Activated naive CD4-positive, alpha-beta T cell treated with anti-CD3 and anti-CD28 coated beads, Interleukin-2, amount 10 ng/mL, durations not matched to agents 7 days and 5 days (primary cell): ENCODE measurements at regions not wholly inside any gene's neighbourhood (a gene's known extent, or its start where the extent isn't known, plus 50 kb on each side); places are given as distances from the start of the nearest gene placed in this dataset.

Source experiments
- CTCF ChIA-PET: fragments of 350-600 bp; sonication (Branson Sonifier 250); formaldehyde crosslinking; loops from one replicate; lab custom pipeline; 2021; ENCODE audit warnings: antibody characterized with exemption; lab: Charles Lee
- DNase-seq: peaks from one replicate; pipeline ENCODE4 v3.0.0-alpha.2; 2020
- H3K27ac Mint-ChIP-seq: one replicate; pipeline ENCODE4 v1.8.0; 2021; ENCODE audit warnings: mild to moderate bottlenecking, moderate library complexity, mixed read lengths
- H3K27me3 Mint-ChIP-seq: one replicate; pipeline ENCODE4 v1.8.0; 2021; ENCODE audit warnings: mild to moderate bottlenecking, mixed read lengths
- H3K36me3 Mint-ChIP-seq: one replicate; pipeline ENCODE4 v1.8.0; 2021; ENCODE audit warnings: mixed read lengths
- H3K4me1 Mint-ChIP-seq: one replicate; pipeline ENCODE4 v1.8.0; 2021; ENCODE audit warnings: mixed read lengths
- H3K4me3 Mint-ChIP-seq: one replicate; pipeline ENCODE4 v1.8.0; 2021; ENCODE audit warnings: mild to moderate bottlenecking, moderate library complexity, mixed read lengths
- H3K9me3 Mint-ChIP-seq: one replicate; pipeline ENCODE4 v1.8.0; 2021; ENCODE audit warnings: mixed read lengths

GRCh38 chr2:187274146-187274545 lies 173.9 kb downstream of the CALCRL start:
- Mint-ChIP-seq H3K4me3 (no peak overlapping the region), H3K9me3 (no peaks in the 10 kb centered on the region), H3K36me3 (no peaks in the 10 kb centered on the region), H3K27ac (no peak overlapping the region), H3K27me3 (no peaks in the 10 kb centered on the region), H3K4me1 (no peaks in the 10 kb centered on the region)
- DNase-seq = no peak
- CTCF ChIA-PET = no interaction called here

DNA sequence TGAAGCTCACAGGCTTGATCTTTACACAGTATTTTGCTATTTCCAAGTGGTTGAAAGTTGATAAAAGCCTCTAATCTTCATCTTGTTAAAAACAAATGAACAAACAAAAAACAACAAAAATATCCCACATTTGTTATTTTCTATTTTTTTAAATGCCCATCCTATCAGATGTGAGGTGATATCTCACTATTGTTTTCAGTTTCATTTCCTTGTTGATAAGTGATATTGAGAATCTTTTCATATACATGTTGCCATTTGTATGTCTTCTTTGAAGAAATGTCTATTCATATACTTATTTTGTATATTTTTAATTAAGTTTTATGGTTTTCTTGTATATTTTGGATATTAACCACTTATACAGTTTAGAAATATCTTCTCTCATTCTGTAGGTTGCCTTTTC lies 175.8 kb downstream of the CALCRL start:
- DNase-seq = no peak
- H3K4me1 Mint-ChIP-seq = no peaks in the 10 kb centered on the region
- no peak overlapping the region for H3K4me3 Mint-ChIP-seq
- H3K36me3 Mint-ChIP-seq = no peaks in the 10 kb centered on the region
- CTCF ChIA-PET = no interaction called here
- no peak overlapping the region for H3K27ac Mint-ChIP-seq
- no peaks in the 10 kb centered on the region for H3K9me3 Mint-ChIP-seq
- H3K27me3 Mint-ChIP-seq = no peaks in the 10 kb centered on the region

GRCh38 chr2:187271825-187272224 lies 176.2 kb downstream of the CALCRL start:
- H3K4me3 Mint-ChIP-seq = no peak overlapping the region
- H3K27ac Mint-ChIP-seq = no peak overlapping the region
- no peaks in the 10 kb centered on the region for H3K27me3 Mint-ChIP-seq
- no peaks in the 10 kb centered on the region for H3K9me3 Mint-ChIP-seq
- H3K4me1 Mint-ChIP-seq = no peaks in the 10 kb centered on the region
- no peak for DNase-seq
- no peaks in the 10 kb centered on the region for H3K36me3 Mint-ChIP-seq
- CTCF ChIA-PET = no interaction called here

- H3K27ac Mint-ChIP-seq = no peak overlapping the region
- H3K27me3 Mint-ChIP-seq = no peaks in the 10 kb centered on the region
- H3K36me3 Mint-ChIP-seq = no peaks in the 10 kb centered on the region
- H3K9me3 Mint-ChIP-seq = peaks cover 2% of the 10 kb centered on the region
- CTCF ChIA-PET = no interaction called here
- no peaks in the 10 kb centered on the region for H3K4me1 Mint-ChIP-seq
- H3K4me3 Mint-ChIP-seq = no peak overlapping the region
- no peak for DNase-seq
These were observed 181.4 kb downstream of the CALCRL start for GRCh38 chr2:187266645-187267044.

- no peaks in the 10 kb centered on the region for H3K36me3 Mint-ChIP-seq
These were observed 181.9 kb downstream of the CALCRL start for GRCh38 chr2:187266147-187266546.

DNA sequence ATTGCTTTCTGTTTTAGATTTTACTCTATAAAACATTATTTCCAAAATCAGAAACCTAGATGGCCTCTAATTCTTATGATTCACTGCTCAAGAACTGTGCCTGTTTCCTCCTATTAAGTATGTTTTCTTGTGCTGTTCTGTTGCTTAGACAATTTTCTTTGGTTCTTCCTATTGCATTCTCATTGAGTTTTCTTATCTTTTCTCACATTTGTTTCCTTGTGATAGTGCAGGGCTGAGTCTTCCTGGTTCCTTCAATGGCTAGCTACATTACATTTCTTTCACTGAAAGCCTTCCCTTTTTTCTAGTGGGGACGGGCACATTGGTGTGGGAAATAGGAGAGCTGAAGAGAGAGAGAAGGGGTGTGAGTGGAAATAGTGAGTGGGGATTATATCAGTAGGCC lies 183.4 kb downstream of the CALCRL start:
- DNase-seq = no peak

More at GRCh38 chr2:187266147-187266546, 181.9 kb downstream of the CALCRL start:
- H3K9me3 Mint-ChIP-seq = peaks cover 2% of the 10 kb centered on the region
- H3K4me3 Mint-ChIP-seq = no peak overlapping the region
- CTCF ChIA-PET = no interaction called here
- H3K4me1 Mint-ChIP-seq = no peaks in the 10 kb centered on the region
- no peak for DNase-seq
- no peak overlapping the region for H3K27ac Mint-ChIP-seq
- no peaks in the 10 kb centered on the region for H3K27me3 Mint-ChIP-seq

GRCh38 chr2:187263675-187264560 lies 184.1 kb downstream of the CALCRL start:
- CTCF ChIA-PET = no interaction called here
- H3K27ac Mint-ChIP-seq = no peak overlapping the region
- peaks cover 2% of the 10 kb centered on the region for H3K9me3 Mint-ChIP-seq
- DNase-seq = no peak
- no peaks in the 10 kb centered on the region for H3K27me3 Mint-ChIP-seq
- no peak overlapping the region for H3K4me3 Mint-ChIP-seq
- H3K36me3 Mint-ChIP-seq = no peaks in the 10 kb centered on the region
- no peaks in the 10 kb centered on the region for H3K4me1 Mint-ChIP-seq

More for the DNA sequence above, 183.4 kb downstream of the CALCRL start:
- Mint-ChIP-seq H3K27me3 (no peaks in the 10 kb centered on the region), H3K36me3 (no peaks in the 10 kb centered on the region), H3K4me3 (no peak overlapping the region), H3K9me3 (peaks cover 2% of the 10 kb centered on the region), H3K27ac (no peak overlapping the region), H3K4me1 (no peaks in the 10 kb centered on the region)
- CTCF ChIA-PET = no interaction called here

DNA sequence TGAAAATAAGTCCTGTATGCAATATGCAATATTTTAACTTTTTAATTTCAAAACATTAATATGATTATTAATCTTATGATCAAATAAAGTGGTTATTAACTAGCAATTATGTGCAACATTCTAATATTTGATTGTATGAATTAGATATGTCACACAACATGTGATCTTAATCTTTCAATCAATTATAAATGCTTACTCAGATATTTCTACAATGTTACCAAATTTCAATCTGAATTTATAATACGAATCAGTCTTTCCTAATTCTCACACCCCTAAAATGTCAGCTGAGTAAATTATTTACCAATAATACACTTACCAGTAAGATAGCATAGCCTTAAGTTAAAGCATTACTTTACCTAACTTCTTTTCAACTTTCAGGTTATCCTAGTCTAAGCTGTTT lies 186.3 kb downstream of the CALCRL start:
- Mint-ChIP-seq H3K27ac (no peak overlapping the region), H3K4me3 (no peak overlapping the region), H3K4me1 (no peaks in the 10 kb centered on the region), H3K9me3 (peaks cover 2% of the 10 kb centered on the region), H3K27me3 (no peaks in the 10 kb centered on the region), H3K36me3 (no peaks in the 10 kb centered on the region)
- no peak for DNase-seq
- CTCF ChIA-PET = no interaction called here

GRCh38 chr2:187252063-187252462 lies 196.0 kb downstream of the CALCRL start:
- no peaks in the 10 kb centered on the region for H3K4me1 Mint-ChIP-seq
- no peaks in the 10 kb centered on the region for H3K9me3 Mint-ChIP-seq
- H3K27me3 Mint-ChIP-seq = no peaks in the 10 kb centered on the region
- no peak overlapping the region for H3K4me3 Mint-ChIP-seq
- CTCF ChIA-PET = no interaction called here
- no peak overlapping the region for H3K27ac Mint-ChIP-seq
- H3K36me3 Mint-ChIP-seq = no peaks in the 10 kb centered on the region
- no peak for DNase-seq

GRCh38 chr2:187250137-187250536 lies 197.9 kb downstream of the CALCRL start:
- H3K27ac Mint-ChIP-seq = no peak overlapping the region
- H3K4me1 Mint-ChIP-seq = no peaks in the 10 kb centered on the region
- DNase-seq = no peak
- H3K27me3 Mint-ChIP-seq = no peaks in the 10 kb centered on the region
- H3K9me3 Mint-ChIP-seq = no peaks in the 10 kb centered on the region
- CTCF ChIA-PET = no interaction called here
- no peaks in the 10 kb centered on the region for H3K36me3 Mint-ChIP-seq
- no peak overlapping the region for H3K4me3 Mint-ChIP-seq

GRCh38 chr2:187233811-187234210 lies 214.2 kb downstream of the CALCRL start:
- Mint-ChIP-seq H3K27ac (no peak overlapping the region), H3K4me3 (no peak overlapping the region), H3K36me3 (no peaks in the 10 kb centered on the region), H3K4me1 (no peaks in the 10 kb centered on the region), H3K9me3 (no peaks in the 10 kb centered on the region), H3K27me3 (no peaks in the 10 kb centered on the region)
- CTCF ChIA-PET = no interaction called here
- DNase-seq = no peak

DNA sequence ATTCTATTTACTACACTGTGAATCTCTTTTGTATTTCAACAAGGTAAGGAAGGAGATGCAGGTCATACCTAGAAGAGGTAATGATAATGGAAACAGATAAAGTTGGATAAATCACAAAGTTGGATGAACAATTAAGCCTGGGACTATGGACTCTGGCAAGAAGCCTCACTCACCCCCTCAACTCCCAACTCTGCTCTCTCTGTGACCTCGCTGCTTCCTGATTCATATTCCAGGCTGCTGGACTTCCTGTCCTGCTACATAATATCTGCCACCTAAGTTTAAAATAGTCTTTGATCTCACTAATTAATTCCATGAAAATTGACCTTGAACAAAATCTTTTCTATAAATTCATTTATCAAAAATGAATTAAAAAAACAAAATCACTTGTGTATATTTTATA lies 215.3 kb downstream of the CALCRL start:
- Mint-ChIP-seq H3K27me3 (no peaks in the 10 kb centered on the region), H3K36me3 (no peaks in the 10 kb centered on the region), H3K4me3 (no peak overlapping the region), H3K4me1 (no peaks in the 10 kb centered on the region), H3K9me3 (no peaks in the 10 kb centered on the region), H3K27ac (no peak overlapping the region)
- CTCF ChIA-PET = no interaction called here
- no peak for DNase-seq

- no peaks in the 10 kb centered on the region for H3K4me1 Mint-ChIP-seq
- no peaks in the 10 kb centered on the region for H3K27me3 Mint-ChIP-seq
- CTCF ChIA-PET = no interaction called here
- no peak for DNase-seq
- H3K36me3 Mint-ChIP-seq = no peaks in the 10 kb centered on the region
- H3K9me3 Mint-ChIP-seq = no peaks in the 10 kb centered on the region
- no peak overlapping the region for H3K4me3 Mint-ChIP-seq
- no peak overlapping the region for H3K27ac Mint-ChIP-seq
These were observed 218.0 kb downstream of the CALCRL start for GRCh38 chr2:187230088-187230487.

DNA sequence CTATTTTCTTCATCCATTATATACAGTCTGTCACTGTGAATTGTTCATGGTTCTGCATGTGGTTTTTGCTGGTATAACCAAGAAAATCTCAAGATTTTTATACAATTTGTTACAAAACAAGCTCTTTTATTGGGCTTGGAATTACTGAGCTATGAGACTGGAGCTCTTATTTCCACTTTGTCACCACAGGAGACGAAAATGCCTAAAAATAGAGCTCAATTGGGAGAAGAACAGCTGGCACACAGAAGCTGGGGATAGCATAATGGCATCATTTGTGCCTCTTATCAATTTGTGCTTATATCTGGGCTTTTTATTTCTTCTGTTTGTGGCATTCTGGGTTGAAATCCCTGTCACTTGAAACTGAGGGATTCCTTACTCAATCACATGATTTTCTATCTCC lies 219.1 kb downstream of the CALCRL start:
- no peak overlapping the region for H3K27ac Mint-ChIP-seq
- no peaks in the 10 kb centered on the region for H3K4me1 Mint-ChIP-seq
- no peaks in the 10 kb centered on the region for H3K36me3 Mint-ChIP-seq
- no peaks in the 10 kb centered on the region for H3K9me3 Mint-ChIP-seq
- CTCF ChIA-PET = interaction anchor here (0.6 kb wide), 1 partner anchor 36 kb away, joined by 3 read pairs; no protein-coding TSS in a partner anchor
- no peak overlapping the region for H3K4me3 Mint-ChIP-seq
- H3K27me3 Mint-ChIP-seq = no peaks in the 10 kb centered on the region
- no peak for DNase-seq

GRCh38 chr2:187224989-187225388 lies 223.1 kb downstream of the CALCRL start:
- Mint-ChIP-seq H3K9me3 (no peaks in the 10 kb centered on the region), H3K36me3 (no peaks in the 10 kb centered on the region), H3K4me3 (no peak overlapping the region), H3K27ac (no peak overlapping the region), H3K27me3 (no peaks in the 10 kb centered on the region), H3K4me1 (no peaks in the 10 kb centered on the region)
- CTCF ChIA-PET = no interaction called here
- no peak for DNase-seq
